ENCODE measurements at regions not wholly inside any gene's neighbourhood (a gene's known extent, or its start where the extent isn't known, plus 50 kb on each side); places are given as distances from the start of the nearest gene placed in this dataset.

DNA sequence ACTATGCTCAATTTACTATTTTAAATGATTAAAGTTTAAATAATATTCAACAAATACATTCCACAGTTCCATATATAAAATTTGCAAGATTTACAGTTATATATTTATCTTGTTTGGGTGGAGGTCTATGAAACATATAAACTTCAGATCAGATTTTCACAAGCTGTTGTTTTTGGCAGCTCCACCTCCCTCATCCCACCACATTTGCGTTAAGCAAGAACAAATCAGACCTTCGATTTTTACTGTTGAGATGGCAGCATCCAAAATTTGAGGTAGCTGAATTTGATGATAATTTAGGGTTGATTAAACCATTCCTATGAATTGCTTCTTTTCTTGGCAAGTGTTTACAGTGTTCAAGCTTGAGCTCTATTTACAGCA lies 986.4 kb downstream of the REEP3 start:
- Histone ChIP-seq H2AFZ (no peak overlapping the region), H3K4me1 (ENCODE audit: insufficient read depth) (no peaks in the 10 kb centered on the region), H3K36me3 (replicated peaks; ENCODE audit: insufficient read depth, low read depth) (no peaks in the 10 kb centered on the region), H3K27me3 (no peaks in the 10 kb centered on the region), H3K4me2 (no peak overlapping the region), H3K79me2 (no peaks in the 10 kb centered on the region), H3K4me3 (no peak overlapping the region), H3K27ac (no peak overlapping the region), H3K9me3 (ENCODE audit: low read depth) (no peaks in the 10 kb centered on the region), H3K9me2 (replicated peaks; ENCODE audit: insufficient read depth) (no peaks in the 10 kb centered on the region), H4K20me1 (ENCODE audit: insufficient read depth, poor library complexity, severe bottlenecking) (no peaks in the 10 kb centered on the region)
- no peak for DNase-seq (ENCODE audit: low spot score)
- WGBS (ENCODE audit: low lambda C conversion rate, missing lambda C conversion rate): 64% methylated on average over 2 of the region's 2 CpGs
- TF ChIP-seq, protein P1, sequence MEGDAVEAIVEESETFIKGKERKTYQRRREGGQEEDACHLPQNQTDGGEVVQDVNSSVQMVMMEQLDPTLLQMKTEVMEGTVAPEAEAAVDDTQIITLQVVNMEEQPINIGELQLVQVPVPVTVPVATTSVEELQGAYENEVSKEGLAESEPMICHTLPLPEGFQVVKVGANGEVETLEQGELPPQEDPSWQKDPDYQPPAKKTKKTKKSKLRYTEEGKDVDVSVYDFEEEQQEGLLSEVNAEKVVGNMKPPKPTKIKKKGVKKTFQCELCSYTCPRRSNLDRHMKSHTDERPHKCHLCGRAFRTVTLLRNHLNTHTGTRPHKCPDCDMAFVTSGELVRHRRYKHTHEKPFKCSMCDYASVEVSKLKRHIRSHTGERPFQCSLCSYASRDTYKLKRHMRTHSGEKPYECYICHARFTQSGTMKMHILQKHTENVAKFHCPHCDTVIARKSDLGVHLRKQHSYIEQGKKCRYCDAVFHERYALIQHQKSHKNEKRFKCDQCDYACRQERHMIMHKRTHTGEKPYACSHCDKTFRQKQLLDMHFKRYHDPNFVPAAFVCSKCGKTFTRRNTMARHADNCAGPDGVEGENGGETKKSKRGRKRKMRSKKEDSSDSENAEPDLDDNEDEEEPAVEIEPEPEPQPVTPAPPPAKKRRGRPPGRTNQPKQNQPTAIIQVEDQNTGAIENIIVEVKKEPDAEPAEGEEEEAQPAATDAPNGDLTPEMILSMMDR (IDR thresholded peaks at IDR 0.05; ENCODE audit: poor library complexity): no peak
- TF ChIP-seq EZH2phosphoT487 (IDR thresholded peaks at IDR 0.05; ENCODE audit: low read depth, severe bottlenecking, unreplicated experiment) (no peak), EZH2 (IDR thresholded peaks at IDR 0.05; ENCODE audit: borderline replicate concordance) (no peak)

DNA sequence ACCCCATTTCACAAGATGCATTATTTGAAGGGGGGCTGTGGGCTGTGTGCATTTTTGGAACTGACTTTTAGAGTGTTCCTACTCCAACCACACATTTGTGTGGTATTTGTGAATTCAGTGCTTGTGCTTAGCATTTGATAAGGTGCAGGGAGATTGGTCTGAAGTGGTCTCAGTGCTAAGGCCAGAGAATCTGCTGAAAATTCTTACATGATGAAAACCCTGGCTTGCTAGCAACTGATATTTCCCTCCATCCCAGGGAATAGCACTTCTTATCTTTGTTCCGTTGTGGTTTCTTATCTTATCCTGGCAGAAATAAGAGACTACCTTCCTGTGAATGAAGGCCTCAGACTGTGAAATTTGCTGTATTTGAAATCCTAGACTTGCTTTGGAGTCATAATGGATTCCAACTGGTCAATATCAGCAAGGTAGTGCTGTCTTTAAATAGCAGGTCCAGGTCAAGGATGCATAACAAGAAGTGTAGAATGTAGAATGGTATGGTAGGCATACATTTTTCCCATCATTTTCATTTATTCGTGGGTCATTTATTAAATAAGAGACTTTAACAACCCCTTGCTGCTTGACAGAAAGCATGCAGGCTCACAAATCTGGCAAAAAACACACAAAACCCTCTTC lies 986.9 kb downstream of the REEP3 start:
- Histone ChIP-seq H2AFZ (no peak overlapping the region), H3K27me3 (no peaks in the 10 kb centered on the region), H3K36me3 (replicated peaks; ENCODE audit: insufficient read depth, low read depth) (no peaks in the 10 kb centered on the region), H4K20me1 (ENCODE audit: insufficient read depth, poor library complexity, severe bottlenecking) (no peaks in the 10 kb centered on the region), H3K9me3 (ENCODE audit: low read depth) (no peaks in the 10 kb centered on the region), H3K9me2 (replicated peaks; ENCODE audit: insufficient read depth) (no peaks in the 10 kb centered on the region), H3K4me1 (ENCODE audit: insufficient read depth) (no peaks in the 10 kb centered on the region), H3K79me2 (no peaks in the 10 kb centered on the region), H3K27ac (no peak overlapping the region), H3K4me2 (no peak overlapping the region), H3K4me3 (no peak overlapping the region)
- no peak for DNase-seq (ENCODE audit: low spot score)
- 41% methylated on average over 2 of the region's 2 CpGs for WGBS (ENCODE audit: low lambda C conversion rate, missing lambda C conversion rate)
- no peak for TF ChIP-seq EZH2phosphoT487 (IDR thresholded peaks at IDR 0.05; ENCODE audit: low read depth, severe bottlenecking, unreplicated experiment)
- TF ChIP-seq EZH2 (IDR thresholded peaks at IDR 0.05; ENCODE audit: borderline replicate concordance): no peak
- TF ChIP-seq, protein P1 (IDR thresholded peaks at IDR 0.05; ENCODE audit: poor library complexity): no peak

GRCh38 chr10:64515970-64516699 lies 994.9 kb downstream of the REEP3 start:
- Histone ChIP-seq H2AFZ (no peak overlapping the region), H3K4me2 (no peak overlapping the region), H4K20me1 (ENCODE audit: insufficient read depth, poor library complexity, severe bottlenecking) (no peaks in the 10 kb centered on the region), H3K79me2 (no peaks in the 10 kb centered on the region), H3K36me3 (replicated peaks; ENCODE audit: insufficient read depth, low read depth) (no peaks in the 10 kb centered on the region), H3K9me2 (replicated peaks; ENCODE audit: insufficient read depth) (no peaks in the 10 kb centered on the region), H3K4me1 (ENCODE audit: insufficient read depth) (no peaks in the 10 kb centered on the region), H3K9me3 (ENCODE audit: low read depth) (no peaks in the 10 kb centered on the region), H3K27ac (no peak overlapping the region), H3K4me3 (no peak overlapping the region), H3K27me3 (no peaks in the 10 kb centered on the region)
- DNase-seq (ENCODE audit: low spot score): peak; percentile 11
- WGBS (ENCODE audit: low lambda C conversion rate, missing lambda C conversion rate): 91% methylated on average over 2 of the region's 2 CpGs
- TF ChIP-seq EZH2phosphoT487 (IDR thresholded peaks at IDR 0.05; ENCODE audit: low read depth, severe bottlenecking, unreplicated experiment) (no peak), EZH2 (IDR thresholded peaks at IDR 0.05; ENCODE audit: borderline replicate concordance) (no peak)
- TF ChIP-seq, protein P1 (IDR thresholded peaks at IDR 0.05; ENCODE audit: poor library complexity): no peak

Data from hepatocyte (in vitro differentiated cells).